Ectodermal cell (in vitro differentiated cells): ENCODE measurements at regions not wholly inside any gene's neighbourhood (a gene's known extent, or its start where the extent isn't known, plus 50 kb on each side); places are given as distances from the start of the nearest gene placed in this dataset.

Source experiments
- H3K27ac ChIP-seq: 2 replicates; pipeline ENCODE4 v1.7.0; 2013; ENCODE audit warnings: mild to moderate bottlenecking, low read depth, low read length; ENCODE audit not compliant: insufficient read depth, poor library complexity, severe bottlenecking
- H3K27me3 ChIP-seq: 2 replicates; pipeline ENCODE4 v1.7.0; 2013; ENCODE audit warnings: mild to moderate bottlenecking, low read length; ENCODE audit not compliant: insufficient read depth, control insufficient read depth, poor library complexity, severe bottlenecking
- H3K36me3 ChIP-seq: one replicate; pipeline ENCODE4 v1.7.0; 2013; ENCODE audit warnings: low read length; ENCODE audit not compliant: control insufficient read depth, insufficient read depth
- H3K4me1 ChIP-seq: one replicate; pipeline ENCODE4 v1.7.0; 2013; ENCODE audit warnings: low read length; ENCODE audit not compliant: control insufficient read depth, insufficient read depth
- H3K4me3 ChIP-seq: 2 replicates; pipeline ENCODE4 v1.7.0; 2013; ENCODE audit warnings: low read depth, low read length, control low read depth; ENCODE audit not compliant: insufficient read depth
- H3K9me3 ChIP-seq: 2 replicates; pipeline ENCODE4 v1.7.0; 2013; ENCODE audit warnings: mild to moderate bottlenecking, low read length, moderate library complexity; ENCODE audit not compliant: control insufficient read depth
- WGBS, 2 experiments: methylation state at CpG; one replicate each; pipeline ENCODE4 v1.1.7; 2013; ENCODE audit warnings: missing lambda C conversion rate in 2 of 2; 5-methylcytosine and 5-hydroxymethylcytosine counted together

GRCh38 chr7:69012149-69012548 is 586.1 kb upstream of the AUTS2 start:
- 80% methylated on average over 1 of the region's 1 CpG; no CpG with 5 or more reads in 1 of the 2 experiments for WGBS, 2 experiments
- Histone ChIP-seq H3K27ac (no peak overlapping the region), H3K4me1 (peaks cover 4% of the 10 kb centered on the region), H3K4me3 (no peak overlapping the region), H3K27me3 (no peaks in the 10 kb centered on the region), H3K9me3 (peaks cover 3% of the 10 kb centered on the region), H3K36me3 (no peaks in the 10 kb centered on the region)

GRCh38 chr7:69017208-69017607 is 581.1 kb upstream of the AUTS2 start:
- WGBS, 2 experiments, result 78 to 87% methylated on average over 3 of the region's 3 CpGs
- Histone ChIP-seq H3K9me3 (no peaks in the 10 kb centered on the region), H3K27ac (no peak overlapping the region), H3K4me1 (no peaks in the 10 kb centered on the region), H3K4me3 (no peak overlapping the region), H3K36me3 (no peaks in the 10 kb centered on the region), H3K27me3 (no peaks in the 10 kb centered on the region)

DNA sequence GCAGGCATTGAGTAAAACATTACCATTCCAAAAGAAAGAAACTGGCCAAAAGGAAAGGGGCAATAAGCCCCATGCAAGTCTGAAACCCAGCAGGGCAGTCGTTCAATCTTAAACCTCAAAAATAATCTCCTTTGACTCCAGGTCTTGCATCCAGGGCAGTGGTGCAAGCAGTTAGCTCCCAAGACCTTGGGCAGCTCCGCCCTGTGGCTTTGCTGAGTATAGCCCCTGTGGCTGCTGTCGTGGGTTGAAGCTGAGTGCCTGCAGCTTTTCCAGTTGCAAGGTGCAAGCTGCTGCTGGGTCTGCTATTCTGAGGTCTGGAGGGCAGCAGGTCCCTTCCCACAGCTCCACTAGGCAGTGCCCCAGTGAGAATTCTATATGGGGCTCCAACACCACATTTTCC is 580.1 kb upstream of the AUTS2 start:
- H3K4me3 ChIP-seq, result no peak overlapping the region
- no peaks in the 10 kb centered on the region for H3K9me3 ChIP-seq
- WGBS, 2 experiments, result 52 to 70% methylated on average over 3 of the region's 3 CpGs
- H3K4me1 ChIP-seq, result no peaks in the 10 kb centered on the region
- no peaks in the 10 kb centered on the region for H3K27me3 ChIP-seq
- H3K36me3 ChIP-seq, result no peaks in the 10 kb centered on the region
- H3K27ac ChIP-seq, result no peak overlapping the region

GRCh38 chr7:69019437-69019836 is 578.8 kb upstream of the AUTS2 start:
- no peaks in the 10 kb centered on the region for H3K4me1 ChIP-seq
- H3K27me3 ChIP-seq, result no peaks in the 10 kb centered on the region
- no peaks in the 10 kb centered on the region for H3K9me3 ChIP-seq
- H3K4me3 ChIP-seq, result no peak overlapping the region
- H3K36me3 ChIP-seq, result no peaks in the 10 kb centered on the region
- H3K27ac ChIP-seq, result no peak overlapping the region
- WGBS, 2 experiments, result 80% methylated on average over 3 of the region's 3 CpGs

- H3K4me3 ChIP-seq, result no peak overlapping the region
- H3K36me3 ChIP-seq, result no peaks in the 10 kb centered on the region
- no peaks in the 10 kb centered on the region for H3K27me3 ChIP-seq
- no peak overlapping the region for H3K27ac ChIP-seq
- 88 to 98% methylated on average over 3 of the region's 3 CpGs for WGBS, 2 experiments
- H3K9me3 ChIP-seq, result no peaks in the 10 kb centered on the region
- H3K4me1 ChIP-seq, result no peaks in the 10 kb centered on the region
Observed at GRCh38 chr7:69020536-69020935, 577.7 kb upstream of the AUTS2 start.

- Histone ChIP-seq H3K4me3 (no peak overlapping the region), H3K36me3 (no peaks in the 10 kb centered on the region), H3K4me1 (no peaks in the 10 kb centered on the region), H3K27ac (no peak overlapping the region), H3K27me3 (no peaks in the 10 kb centered on the region), H3K9me3 (no peaks in the 10 kb centered on the region)
- WGBS, 2 experiments, result 79 to 83% methylated on average over 5 of the region's 5 CpGs
Observed at GRCh38 chr7:69025249-69025648, 573.0 kb upstream of the AUTS2 start.

- 91 to 97% methylated on average over 4 of the region's 4 CpGs for WGBS, 2 experiments
Observed at GRCh38 chr7:69032848-69033247, 565.4 kb upstream of the AUTS2 start.

GRCh38 chr7:69035826-69036225 is 562.4 kb upstream of the AUTS2 start:
- H3K9me3 ChIP-seq, result no peaks in the 10 kb centered on the region
- no peak overlapping the region for H3K27ac ChIP-seq
- 93 to 96% methylated on average over 7 of the region's 7 CpGs for WGBS, 2 experiments
- no peaks in the 10 kb centered on the region for H3K4me1 ChIP-seq
- H3K4me3 ChIP-seq, result no peak overlapping the region
- H3K27me3 ChIP-seq, result no peaks in the 10 kb centered on the region
- H3K36me3 ChIP-seq, result no peaks in the 10 kb centered on the region

More at GRCh38 chr7:69032848-69033247, 565.4 kb upstream of the AUTS2 start:
- no peaks in the 10 kb centered on the region for H3K36me3 ChIP-seq
- no peaks in the 10 kb centered on the region for H3K4me1 ChIP-seq
- H3K9me3 ChIP-seq, result no peaks in the 10 kb centered on the region
- no peak overlapping the region for H3K4me3 ChIP-seq
- H3K27me3 ChIP-seq, result no peaks in the 10 kb centered on the region
- no peak overlapping the region for H3K27ac ChIP-seq

DNA sequence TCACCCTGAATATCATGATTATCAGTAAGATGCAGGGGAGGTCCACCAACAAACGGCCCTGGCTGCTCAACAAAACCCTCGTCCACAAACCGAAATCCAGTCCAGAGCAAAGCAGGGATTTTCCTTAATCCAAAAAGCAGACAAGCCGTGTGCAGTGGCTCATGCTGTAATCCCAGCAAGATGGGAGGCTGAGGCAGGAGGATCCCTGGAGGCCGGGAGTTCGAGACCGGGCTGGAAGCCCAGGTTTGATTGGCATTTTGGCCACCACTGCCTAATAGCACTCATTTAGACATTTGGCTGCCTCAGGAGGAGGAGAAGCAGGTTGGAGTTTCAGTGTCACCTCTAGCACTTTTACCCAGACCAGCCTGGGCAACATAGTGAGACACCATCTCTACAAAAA is 562.0 kb upstream of the AUTS2 start:
- Histone ChIP-seq H3K27ac (no peak overlapping the region), H3K4me1 (no peaks in the 10 kb centered on the region), H3K9me3 (no peaks in the 10 kb centered on the region), H3K36me3 (no peaks in the 10 kb centered on the region), H3K27me3 (no peaks in the 10 kb centered on the region), H3K4me3 (no peak overlapping the region)
- 90 to 91% methylated on average over 7 of the region's 7 CpGs for WGBS, 2 experiments

- Histone ChIP-seq H3K27me3 (no peaks in the 10 kb centered on the region), H3K9me3 (no peaks in the 10 kb centered on the region), H3K4me1 (no peaks in the 10 kb centered on the region), H3K27ac (no peak overlapping the region), H3K4me3 (no peak overlapping the region), H3K36me3 (no peaks in the 10 kb centered on the region)
- 95 to 100% methylated on average over 1 of the region's 1 CpG for WGBS, 2 experiments
Observed at GRCh38 chr7:69038915-69039314, 559.4 kb upstream of the AUTS2 start.

DNA sequence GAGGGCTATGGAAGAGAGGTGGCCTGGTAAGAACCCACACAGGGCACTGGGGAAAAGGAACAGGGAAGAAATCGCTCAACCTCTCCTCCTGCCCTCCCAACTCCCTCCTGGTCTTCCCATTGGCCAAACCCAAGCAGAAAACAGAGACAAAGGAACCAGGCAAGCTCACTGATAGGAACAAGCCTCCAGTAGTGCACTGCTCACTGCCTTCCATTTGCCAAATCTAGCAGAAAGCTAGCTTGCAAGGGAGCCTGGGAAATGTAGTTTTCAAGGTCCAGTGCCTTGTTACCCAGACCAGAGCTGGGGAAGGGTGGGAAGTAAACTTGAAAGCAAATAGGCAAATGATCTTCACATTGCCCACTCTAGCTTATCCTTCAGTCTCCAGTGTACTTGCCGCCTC is 556.1 kb upstream of the AUTS2 start:
- Histone ChIP-seq H3K27me3 (no peaks in the 10 kb centered on the region), H3K9me3 (no peaks in the 10 kb centered on the region), H3K27ac (no peak overlapping the region), H3K4me3 (no peak overlapping the region), H3K4me1 (peaks cover 2% of the 10 kb centered on the region), H3K36me3 (no peaks in the 10 kb centered on the region)
- WGBS, 2 experiments, result 75 to 89% methylated on average over 2 of the region's 2 CpGs
